Retinal pigment epithelial cell (primary cell): ENCODE measurements at regions not wholly inside any gene's neighbourhood (a gene's known extent, or its start where the extent isn't known, plus 50 kb on each side); places are given as distances from the start of the nearest gene placed in this dataset.
A peak's percentile ranks its signal among the peaks of the same experiment; 100 is the strongest.

Source experiments
- DNase-seq: peaks from one replicate; pipeline ENCODE4 v3.0.0-alpha.2; 2010; ENCODE audit warnings: low read depth
- H3K4me3 ChIP-seq: 2 replicates; pipeline ENCODE4 v1.5.1; 2011; ENCODE audit warnings: mild to moderate bottlenecking, low read length, control low read depth, moderate library complexity
- CTCF ChIP-seq: conservative IDR thresholded peaks from 2 replicates; pipeline ENCODE4 v1.5.1; 2011; ENCODE audit warnings: low read depth, low read length, control low read depth, inconsistent platforms

- TF ChIP-seq CTCF: peak; percentile 24
- H3K4me3 ChIP-seq: no peak overlapping the region
- no peak for DNase-seq
Observed at GRCh38 chr19:22545751-22546150, 88.4 kb upstream of the ZNF492 start.

DNA sequence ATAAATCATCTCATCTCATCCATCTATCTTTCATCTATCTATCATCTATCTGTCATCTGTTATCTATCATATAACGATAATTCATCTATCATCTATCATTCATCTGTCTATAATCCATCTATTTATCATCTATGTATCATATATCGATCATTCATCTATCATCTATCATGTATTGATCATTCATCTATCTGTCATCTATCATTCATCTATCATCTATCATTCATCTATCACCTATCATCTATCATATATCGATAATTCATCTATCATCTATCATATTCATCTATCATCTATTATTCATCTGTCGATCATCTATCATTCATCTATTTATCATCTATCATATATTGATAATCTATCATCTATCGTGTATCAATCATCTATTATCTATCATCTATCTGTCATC lies 100.4 kb upstream of the ZNF492 start:
- no peak for DNase-seq
- H3K4me3 ChIP-seq: no peak overlapping the region
- no peak for TF ChIP-seq CTCF

DNA sequence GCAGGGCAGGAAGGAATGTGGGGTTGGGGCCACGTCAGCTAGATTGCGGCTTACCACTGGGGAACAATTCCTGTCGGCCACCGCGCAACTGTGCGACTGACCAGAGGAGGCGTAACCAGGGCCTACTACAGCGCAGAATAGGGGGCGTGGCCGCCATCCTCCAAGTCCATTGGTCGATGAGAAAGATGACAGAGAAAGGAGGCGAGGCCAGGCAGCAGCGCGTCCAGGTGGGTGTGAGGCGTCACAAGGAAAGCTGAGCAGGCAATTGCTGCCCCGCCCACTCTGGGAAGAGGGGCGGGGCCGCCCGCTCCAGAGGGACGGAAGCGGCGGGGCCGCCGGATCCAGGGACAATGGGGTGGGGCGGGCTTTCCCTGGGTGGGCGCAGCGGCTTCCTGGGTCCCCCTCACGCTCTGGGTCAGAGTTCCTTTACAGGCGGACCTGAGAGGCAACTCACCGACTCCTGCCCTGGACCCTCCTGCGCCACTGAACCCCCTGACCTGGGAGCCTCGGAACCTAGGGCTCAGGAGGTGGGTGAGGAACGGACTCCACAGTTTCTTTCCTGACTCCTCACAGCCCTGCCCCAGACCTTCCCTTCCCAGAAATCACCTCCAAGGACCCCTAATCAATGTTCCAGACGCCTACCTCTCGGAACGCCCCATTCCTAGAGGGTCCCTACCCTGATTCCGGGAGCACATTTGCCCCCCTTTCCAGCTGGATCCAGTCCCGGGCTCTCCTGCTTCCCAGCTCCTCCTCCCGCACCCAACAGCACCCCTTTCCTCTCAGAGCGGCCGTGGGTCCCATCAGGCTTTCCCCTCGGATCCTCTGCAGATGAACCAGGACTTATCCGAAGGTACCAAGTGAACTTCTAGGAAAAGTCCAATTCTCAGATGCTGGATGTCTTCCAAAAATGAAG lies 101.5 kb upstream of the ZNF492 start:
- DNase-seq: no peak
- TF ChIP-seq CTCF: no peak
- H3K4me3 ChIP-seq: no peak overlapping the region

- no peak overlapping the region for H3K4me3 ChIP-seq
- DNase-seq: no peak
- TF ChIP-seq CTCF: no peak
Observed at GRCh38 chr19:22530042-22530441, 104.1 kb upstream of the ZNF492 start.

GRCh38 chr19:22528956-22529355 lies 105.2 kb upstream of the ZNF492 start:
- no peak for DNase-seq
- no peak overlapping the region for H3K4me3 ChIP-seq
- TF ChIP-seq CTCF: no peak

DNA sequence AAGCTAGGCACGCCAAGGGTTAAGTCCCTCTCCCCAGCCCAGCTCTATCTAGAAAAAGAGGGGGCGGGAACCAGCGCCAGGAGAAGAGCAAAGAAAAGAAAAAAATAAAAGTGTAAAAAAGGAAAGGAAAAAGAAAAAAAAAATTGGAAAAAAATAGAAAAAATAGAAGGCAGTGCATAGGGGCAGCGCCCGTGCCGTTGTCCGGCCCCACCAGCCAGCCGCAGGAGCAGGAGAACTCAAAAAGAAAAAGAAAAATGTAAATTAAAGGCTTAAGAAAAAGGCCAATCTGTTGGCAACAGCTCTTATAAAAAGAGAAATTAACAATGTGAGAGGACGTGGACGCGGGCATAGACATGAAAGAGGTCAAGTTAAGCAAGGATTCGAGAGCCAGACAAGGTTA lies 105.4 kb upstream of the ZNF98 start:
- no peak overlapping the region for H3K4me3 ChIP-seq
- no peak for DNase-seq

More for the DNA sequence above, 105.4 kb upstream of the ZNF98 start:
- no peak for TF ChIP-seq CTCF
